Activated CD4-positive, alpha-beta T cell treated with anti-CD3 and anti-CD28 coated beads, Interleukin-2, amount 10 ng/mL, durations not matched to agents 24 days and 14 days (primary cell): ENCODE measurements at regions not wholly inside any gene's neighbourhood (a gene's known extent, or its start where the extent isn't known, plus 50 kb on each side); places are given as distances from the start of the nearest gene placed in this dataset.

Experiments
- DNase-seq: peaks from one replicate; pipeline ENCODE4 v3.0.0; 2022
- H3K27ac Mint-ChIP-seq: one replicate; pipeline ENCODE4 v1.8.0; 2022; ENCODE audit warnings: mild to moderate bottlenecking, mixed read lengths
- H3K27me3 Mint-ChIP-seq: one replicate; pipeline ENCODE4 v1.8.0; 2022; ENCODE audit warnings: mixed read lengths
- H3K36me3 Mint-ChIP-seq: one replicate; pipeline ENCODE4 v1.8.0; 2022; ENCODE audit warnings: low read depth, mild to moderate bottlenecking, mixed read lengths
- H3K4me1 Mint-ChIP-seq: one replicate; pipeline ENCODE4 v1.8.0; 2021; ENCODE audit warnings: mixed read lengths
- H3K4me3 Mint-ChIP-seq: one replicate; pipeline ENCODE4 v1.8.0; 2022; ENCODE audit warnings: mild to moderate bottlenecking, moderate library complexity, mixed read lengths
- H3K9me3 Mint-ChIP-seq: one replicate; pipeline ENCODE4 v1.8.0; 2021; ENCODE audit warnings: mixed read lengths
- intact Hi-C: fragments of 100-400 bp; cut with micrococcal nuclease; formaldehyde crosslinking; loops from one replicate; pipeline ENCODE4 v1.15.1; 2023

DNA sequence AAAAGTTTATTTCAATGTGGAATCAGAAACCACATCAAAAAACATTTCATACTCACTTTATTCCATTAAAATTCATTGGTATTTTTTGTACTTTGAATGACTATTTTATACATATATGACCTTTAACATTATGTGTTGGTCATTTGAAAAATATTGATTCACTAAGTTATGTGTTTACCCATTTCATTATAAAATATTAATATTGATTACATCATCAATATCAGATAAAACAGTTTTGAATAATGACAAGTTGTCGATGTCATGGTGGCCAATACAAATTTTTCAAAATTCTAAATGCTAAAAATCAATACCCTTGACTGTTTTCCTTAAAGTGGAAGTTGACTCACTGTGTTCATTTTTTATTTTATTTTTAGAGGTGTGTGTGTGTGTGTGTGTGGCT, 239.7 kb upstream of the ROBO1 start:
- Mint-ChIP-seq H3K27me3 (no peaks in the 10 kb centered on the region), H3K36me3 (no peaks in the 10 kb centered on the region)

DNA sequence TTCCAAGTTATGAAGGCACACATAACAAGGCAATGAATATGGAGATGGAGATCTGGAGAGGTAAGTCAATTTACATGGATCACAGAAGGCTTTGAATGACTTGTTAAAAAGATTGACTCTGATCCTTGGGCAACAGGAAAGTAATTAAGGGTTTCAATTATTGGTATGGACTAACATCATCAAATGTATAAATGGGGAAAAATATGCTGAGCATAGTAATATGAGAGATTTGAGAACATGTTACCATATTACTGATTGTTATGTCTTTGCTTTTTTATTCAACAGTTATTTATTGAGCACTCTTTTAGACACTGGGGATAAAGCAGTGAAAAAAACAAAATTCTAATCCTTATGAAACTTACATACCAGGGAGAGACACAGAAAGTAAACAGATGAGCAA, 238.5 kb upstream of the ROBO1 start:
- Mint-ChIP-seq H3K4me3 (no peak overlapping the region), H3K27ac (no peak overlapping the region), H3K27me3 (no peaks in the 10 kb centered on the region), H3K36me3 (no peaks in the 10 kb centered on the region), H3K9me3 (no peaks in the 10 kb centered on the region), H3K4me1 (no peaks in the 10 kb centered on the region)
- intact Hi-C loops: no loop called here
- no peak for DNase-seq

More for the DNA sequence above, 239.7 kb upstream of the ROBO1 start:
- no peak overlapping the region for H3K27ac Mint-ChIP-seq
- no peak overlapping the region for H3K4me3 Mint-ChIP-seq
- H3K9me3 Mint-ChIP-seq: no peaks in the 10 kb centered on the region
- intact Hi-C loops: no loop called here
- H3K4me1 Mint-ChIP-seq: no peaks in the 10 kb centered on the region
- DNase-seq: no peak

DNA sequence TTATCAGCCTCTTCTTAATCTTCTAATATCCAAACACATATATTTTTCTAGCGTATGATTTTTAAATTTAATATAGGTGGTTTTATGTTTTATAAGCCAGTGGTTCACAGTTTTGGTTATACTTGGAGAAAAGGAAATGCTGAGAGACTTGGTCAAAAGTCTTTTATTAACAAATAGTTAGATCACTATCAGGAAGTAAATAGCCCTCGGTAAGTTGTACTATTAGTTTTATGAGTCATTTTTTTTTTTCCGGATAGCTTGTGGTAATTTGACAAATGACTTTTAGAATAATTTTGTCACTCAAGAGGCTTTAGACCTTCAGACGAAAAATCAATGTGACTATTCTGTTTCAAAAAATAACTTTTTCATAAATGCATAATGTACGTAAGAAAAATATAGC, 232.2 kb upstream of the ROBO1 start:
- H3K4me1 Mint-ChIP-seq: no peaks in the 10 kb centered on the region
- H3K9me3 Mint-ChIP-seq: no peaks in the 10 kb centered on the region
- no peaks in the 10 kb centered on the region for H3K36me3 Mint-ChIP-seq

DNA sequence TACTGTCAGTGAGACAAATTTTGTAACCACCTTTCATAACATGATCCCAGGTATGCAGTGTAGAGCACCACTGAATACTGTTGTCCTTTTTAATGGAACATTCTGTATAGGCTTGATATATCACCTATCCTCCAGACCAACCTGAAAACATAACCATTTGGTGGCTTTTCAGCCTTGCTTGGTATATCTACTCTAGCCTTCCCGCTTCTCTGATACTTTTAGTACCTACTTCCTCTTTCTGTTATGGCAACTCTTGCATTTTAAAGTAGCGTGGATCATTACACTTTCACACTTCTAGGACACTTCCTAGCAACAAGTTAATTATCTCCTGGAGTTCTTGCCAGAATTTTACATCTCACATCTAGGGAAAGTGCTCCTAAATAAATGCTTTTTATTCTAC, 226.6 kb upstream of the ROBO1 start:
- no peaks in the 10 kb centered on the region for H3K4me1 Mint-ChIP-seq
- H3K27me3 Mint-ChIP-seq: no peaks in the 10 kb centered on the region
- intact Hi-C loops: no loop called here
- DNase-seq: no peak
- peaks cover 6% of the 10 kb centered on the region for H3K9me3 Mint-ChIP-seq
- no peak overlapping the region for H3K4me3 Mint-ChIP-seq
- H3K27ac Mint-ChIP-seq: no peak overlapping the region
- H3K36me3 Mint-ChIP-seq: no peaks in the 10 kb centered on the region

More for the DNA sequence above, 232.2 kb upstream of the ROBO1 start:
- H3K4me3 Mint-ChIP-seq: no peak overlapping the region
- intact Hi-C loops: no loop called here
- no peak for DNase-seq
- no peak overlapping the region for H3K27ac Mint-ChIP-seq
- H3K27me3 Mint-ChIP-seq: no peaks in the 10 kb centered on the region

DNA sequence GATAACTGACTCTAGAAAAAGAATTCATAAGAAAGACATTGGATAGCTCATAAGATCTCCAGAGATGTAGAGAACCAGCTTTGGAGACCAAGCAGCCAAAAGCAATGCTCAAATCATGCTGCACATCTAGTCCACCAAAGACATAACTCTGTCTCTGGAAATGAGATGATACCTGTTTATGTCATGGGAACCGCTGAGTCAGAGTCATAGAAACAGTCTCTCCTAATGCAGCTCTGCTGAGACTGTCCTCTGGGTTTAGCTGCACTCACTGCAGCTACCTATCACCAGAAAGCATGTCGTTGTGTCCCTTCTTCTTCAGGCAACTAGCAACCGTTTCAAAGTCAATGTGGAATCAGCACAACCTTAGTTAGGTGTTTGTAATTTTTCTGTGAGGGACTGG, 218.5 kb upstream of the ROBO1 start:
- Mint-ChIP-seq H3K27me3 (no peaks in the 10 kb centered on the region), H3K4me1 (no peaks in the 10 kb centered on the region), H3K27ac (no peak overlapping the region), H3K4me3 (no peak overlapping the region), H3K36me3 (no peaks in the 10 kb centered on the region), H3K9me3 (peaks cover 9% of the 10 kb centered on the region)
- no peak for DNase-seq
- intact Hi-C loops: no loop called here

DNA sequence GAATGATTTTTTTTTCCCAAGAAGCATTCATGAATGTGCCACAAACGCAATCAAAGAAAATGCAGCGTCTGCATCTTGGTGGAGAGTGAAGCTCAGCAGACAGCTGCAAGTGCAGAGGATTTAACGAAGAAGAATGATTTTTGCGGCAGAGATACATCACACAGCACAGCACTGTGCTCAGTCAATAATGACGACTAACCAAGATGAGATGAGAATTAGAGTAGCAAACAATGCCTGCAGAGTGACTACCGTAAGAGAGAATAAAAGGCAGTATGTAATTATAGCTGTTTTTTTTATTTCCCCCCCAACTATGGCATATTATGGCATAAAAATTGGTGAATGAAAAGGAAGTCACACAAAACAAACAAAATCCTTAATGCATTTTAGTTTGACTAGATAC, 218.0 kb upstream of the ROBO1 start:
- Mint-ChIP-seq H3K9me3 (peaks cover 9% of the 10 kb centered on the region), H3K4me1 (no peaks in the 10 kb centered on the region)

DNA sequence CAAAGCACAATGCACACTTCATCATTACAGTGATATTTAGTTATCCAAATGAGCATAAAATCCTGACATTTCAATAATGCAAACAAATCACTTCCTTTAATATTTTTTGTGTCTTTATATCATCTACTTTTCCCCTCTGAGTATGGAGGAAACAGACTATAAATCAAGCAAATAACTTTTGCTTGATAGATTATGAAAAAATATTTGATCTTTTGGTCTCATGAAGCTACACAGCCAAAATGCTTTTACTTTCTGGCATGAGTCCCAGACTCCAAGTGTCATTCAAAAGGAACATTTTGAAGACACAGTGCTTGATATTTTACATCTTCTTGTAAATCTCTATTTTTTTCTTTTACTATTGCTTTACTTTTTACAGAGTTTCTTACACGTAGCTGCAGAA, 215.3 kb upstream of the ROBO1 start:
- no peaks in the 10 kb centered on the region for H3K27me3 Mint-ChIP-seq
- H3K27ac Mint-ChIP-seq: no peak overlapping the region
- intact Hi-C loops: no loop called here
- no peaks in the 10 kb centered on the region for H3K4me1 Mint-ChIP-seq
- no peaks in the 10 kb centered on the region for H3K36me3 Mint-ChIP-seq
- DNase-seq: no peak
- peaks cover 9% of the 10 kb centered on the region for H3K9me3 Mint-ChIP-seq
- no peak overlapping the region for H3K4me3 Mint-ChIP-seq

More for the DNA sequence above, 218.0 kb upstream of the ROBO1 start:
- no peak overlapping the region for H3K27ac Mint-ChIP-seq
- H3K27me3 Mint-ChIP-seq: no peaks in the 10 kb centered on the region
- DNase-seq: no peak
- no peak overlapping the region for H3K4me3 Mint-ChIP-seq
- intact Hi-C loops: no loop called here
- H3K36me3 Mint-ChIP-seq: no peaks in the 10 kb centered on the region

DNA sequence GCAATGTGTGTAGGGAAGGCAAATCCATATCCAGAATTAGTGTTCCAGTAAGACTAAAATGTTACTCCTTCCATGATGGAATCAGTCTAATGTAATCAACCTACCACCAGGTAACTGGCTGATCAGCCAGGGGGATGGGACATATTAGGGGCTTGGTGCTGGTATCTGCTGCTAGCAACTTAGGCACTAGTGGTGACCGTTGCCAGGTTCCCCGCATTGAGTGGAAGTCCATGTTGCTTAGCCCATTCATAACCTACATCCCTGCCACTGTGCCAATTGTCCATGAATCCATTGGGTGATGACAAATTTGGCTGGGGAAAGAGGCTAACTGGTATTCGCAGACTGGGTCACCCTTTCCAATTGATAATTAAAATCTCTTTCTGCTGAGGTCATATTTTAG, 212.2 kb upstream of the ROBO1 start:
- H3K4me1 Mint-ChIP-seq: no peaks in the 10 kb centered on the region
- H3K36me3 Mint-ChIP-seq: no peaks in the 10 kb centered on the region
- peaks cover 4% of the 10 kb centered on the region for H3K9me3 Mint-ChIP-seq
- intact Hi-C loops: no loop called here
- H3K27ac Mint-ChIP-seq: no peak overlapping the region
- no peak for DNase-seq
- H3K27me3 Mint-ChIP-seq: no peaks in the 10 kb centered on the region
- no peak overlapping the region for H3K4me3 Mint-ChIP-seq

DNA sequence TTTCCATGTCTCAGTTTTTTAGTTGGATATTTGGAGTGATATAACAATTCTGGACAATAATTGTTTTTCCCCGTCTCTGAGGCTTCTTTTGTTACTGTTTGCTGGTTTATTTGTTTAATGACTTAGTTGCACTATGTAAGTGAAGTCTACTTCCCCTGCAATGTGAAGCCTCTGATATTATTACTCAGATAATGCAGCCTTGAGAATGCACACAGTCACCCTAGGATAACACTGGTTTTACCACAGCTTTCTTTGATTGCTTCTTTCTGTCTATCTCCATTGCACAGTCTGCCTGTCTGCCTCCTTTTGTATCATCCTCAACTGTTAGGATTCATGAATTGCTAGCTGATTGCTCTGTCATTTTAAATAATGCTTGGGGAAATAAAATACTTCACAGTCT, 208.7 kb upstream of the ROBO1 start:
- no peaks in the 10 kb centered on the region for H3K36me3 Mint-ChIP-seq

DNA sequence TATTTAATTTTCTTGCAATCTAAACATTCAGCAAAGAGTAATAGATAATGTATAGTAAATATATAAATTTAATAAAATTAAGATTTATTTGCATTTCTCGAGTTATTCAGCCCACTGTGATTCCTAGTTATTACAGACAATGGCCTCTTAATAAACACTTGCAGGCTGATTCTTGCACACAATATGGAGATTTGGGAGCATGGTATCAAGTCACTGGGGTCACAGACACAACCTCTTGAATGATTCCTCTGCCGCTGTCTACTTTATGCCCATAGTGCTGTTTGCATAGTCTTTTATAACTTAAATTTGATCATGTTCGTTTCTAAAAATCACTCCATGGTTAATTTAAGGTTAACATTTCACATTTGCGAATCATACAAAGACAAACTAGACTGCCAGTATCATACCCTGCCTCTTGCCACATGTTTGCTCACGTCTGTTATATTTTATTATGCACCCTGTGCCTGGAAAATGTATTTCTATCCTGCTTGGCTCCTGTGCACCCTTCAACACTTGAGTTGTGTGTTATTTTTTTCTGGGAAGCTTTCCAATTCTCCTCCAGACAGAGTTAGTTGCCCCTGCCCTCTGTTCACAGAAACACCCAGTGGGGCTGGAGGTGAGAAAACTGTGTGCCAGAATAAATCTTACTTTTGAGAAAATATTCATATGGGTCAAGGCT, 206.3 kb upstream of the ROBO1 start:
- no peaks in the 10 kb centered on the region for H3K4me1 Mint-ChIP-seq

More for the DNA sequence above, 208.7 kb upstream of the ROBO1 start:
- H3K9me3 Mint-ChIP-seq: peaks cover 4% of the 10 kb centered on the region
- DNase-seq: no peak
- no peak overlapping the region for H3K27ac Mint-ChIP-seq
- no peaks in the 10 kb centered on the region for H3K4me1 Mint-ChIP-seq
- intact Hi-C loops: no loop called here
- no peak overlapping the region for H3K4me3 Mint-ChIP-seq
- H3K27me3 Mint-ChIP-seq: no peaks in the 10 kb centered on the region

DNA sequence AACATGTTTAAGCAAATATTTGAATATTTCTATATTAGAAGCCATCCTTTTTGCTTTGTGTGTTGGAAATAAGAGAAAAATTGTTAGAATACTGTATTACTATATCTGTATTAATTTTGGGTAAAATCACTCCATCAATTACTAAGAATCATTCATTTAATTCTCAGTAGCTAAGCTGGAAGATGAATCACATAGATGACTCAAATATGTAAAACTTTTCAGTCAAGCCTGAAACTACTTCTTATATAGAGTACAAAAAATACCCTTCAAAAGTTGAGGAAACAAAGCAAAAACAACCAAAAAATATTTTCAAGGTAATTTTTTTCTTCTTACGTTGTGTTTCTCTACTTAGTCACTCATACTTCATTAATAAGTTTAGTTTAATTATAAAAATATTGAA, 205.7 kb upstream of the ROBO1 start:
- Mint-ChIP-seq H3K4me3 (no peak overlapping the region), H3K4me1 (no peaks in the 10 kb centered on the region), H3K36me3 (no peaks in the 10 kb centered on the region), H3K27ac (no peak overlapping the region), H3K27me3 (no peaks in the 10 kb centered on the region), H3K9me3 (no peaks in the 10 kb centered on the region)
- no peak for DNase-seq
- intact Hi-C loops: no loop called here

More for the DNA sequence above, 206.3 kb upstream of the ROBO1 start:
- no peaks in the 10 kb centered on the region for H3K27me3 Mint-ChIP-seq
- H3K4me3 Mint-ChIP-seq: no peak overlapping the region
- intact Hi-C loops: no loop called here
- H3K27ac Mint-ChIP-seq: no peak overlapping the region
- H3K36me3 Mint-ChIP-seq: no peaks in the 10 kb centered on the region
- DNase-seq: no peak
- peaks cover 2% of the 10 kb centered on the region for H3K9me3 Mint-ChIP-seq

DNA sequence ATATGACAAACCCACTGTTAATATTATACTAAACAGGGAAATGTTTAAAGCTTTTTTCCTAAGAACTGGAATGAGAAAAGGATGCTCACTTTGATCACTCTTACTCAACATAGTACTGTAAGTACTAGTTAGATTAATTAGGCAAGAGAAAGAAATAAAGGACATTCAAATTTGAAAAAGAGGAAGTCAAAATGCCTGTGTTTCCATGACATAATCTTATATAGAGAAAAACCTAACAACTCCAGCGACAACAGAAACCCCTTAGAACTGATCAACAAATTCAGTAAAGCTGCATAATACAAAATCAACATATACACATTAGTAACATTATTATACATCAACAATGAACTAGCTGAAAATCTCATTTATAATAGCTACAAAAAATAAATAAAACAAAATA, 200.6 kb upstream of the ROBO1 start:
- no peaks in the 10 kb centered on the region for H3K27me3 Mint-ChIP-seq
- no peaks in the 10 kb centered on the region for H3K36me3 Mint-ChIP-seq
- H3K9me3 Mint-ChIP-seq: no peaks in the 10 kb centered on the region
- no peak overlapping the region for H3K27ac Mint-ChIP-seq
- intact Hi-C loops: no loop called here
- H3K4me3 Mint-ChIP-seq: no peak overlapping the region
- no peak for DNase-seq
- H3K4me1 Mint-ChIP-seq: no peaks in the 10 kb centered on the region

DNA sequence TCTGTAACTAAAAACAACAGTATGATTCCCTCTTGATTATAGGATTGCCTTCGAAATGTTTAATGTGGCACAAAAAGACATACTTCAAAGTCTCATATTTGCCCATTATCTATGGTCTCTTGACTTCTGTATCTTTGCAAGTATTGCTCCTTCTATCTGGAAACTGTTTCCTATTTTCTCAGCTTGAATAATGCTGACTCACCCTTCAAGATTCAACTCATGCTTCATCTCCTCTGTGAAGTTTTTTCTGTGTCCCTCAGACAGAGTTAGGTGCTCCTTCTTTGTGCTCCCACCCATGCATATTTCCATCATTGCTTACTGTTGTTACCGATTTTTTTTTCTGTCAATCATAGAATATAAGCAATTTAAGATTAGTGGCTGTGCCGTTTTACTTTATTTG, 192.8 kb upstream of the ROBO1 start:
- Mint-ChIP-seq H3K27ac (no peak overlapping the region), H3K9me3 (peaks cover 6% of the 10 kb centered on the region), H3K4me3 (no peak overlapping the region), H3K4me1 (no peaks in the 10 kb centered on the region), H3K27me3 (no peaks in the 10 kb centered on the region), H3K36me3 (no peaks in the 10 kb centered on the region)
- DNase-seq: no peak
- intact Hi-C loops: no loop called here

DNA sequence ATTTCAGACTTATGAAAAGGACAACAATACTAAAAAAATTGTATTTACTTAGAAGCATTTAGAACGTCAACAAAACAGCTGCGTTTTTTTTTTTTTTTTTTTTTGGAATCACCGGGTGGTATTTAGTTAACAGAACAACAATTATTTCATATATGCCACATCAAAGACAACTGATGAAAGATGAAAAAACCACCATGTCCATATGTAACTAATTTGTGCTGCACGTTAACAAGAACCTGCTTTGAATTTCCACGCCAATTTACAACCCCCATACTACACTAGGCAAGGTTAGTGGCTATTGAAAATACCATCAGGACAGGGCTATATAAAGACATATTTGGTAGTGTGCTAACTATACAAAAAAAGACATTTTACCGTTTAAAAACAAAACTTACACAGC, 189.3 kb upstream of the ROBO1 start:
- Mint-ChIP-seq H3K4me3 (no peak overlapping the region), H3K27me3 (no peaks in the 10 kb centered on the region), H3K9me3 (peaks cover 6% of the 10 kb centered on the region), H3K36me3 (no peaks in the 10 kb centered on the region), H3K4me1 (no peaks in the 10 kb centered on the region), H3K27ac (no peak overlapping the region)
- DNase-seq: no peak
- intact Hi-C loops: no loop called here

DNA sequence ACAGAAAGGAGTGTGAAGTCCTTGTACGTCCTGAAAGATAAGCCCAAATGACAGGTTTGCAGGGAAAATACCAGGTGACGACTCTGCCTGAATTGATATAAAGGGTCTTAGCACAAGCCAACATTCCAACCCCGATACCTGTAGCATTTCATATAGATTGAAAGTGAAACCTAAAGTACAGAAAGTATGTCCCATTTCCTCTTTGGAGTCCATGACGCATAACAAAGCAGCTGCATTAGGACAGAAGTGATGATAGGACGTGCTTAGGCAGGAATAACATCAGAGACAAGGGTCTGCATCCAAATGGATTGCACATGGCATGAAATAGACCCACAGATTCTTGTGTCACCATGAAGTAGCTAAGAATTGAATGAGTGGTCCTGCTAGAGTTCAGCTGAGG, 187.0 kb upstream of the ROBO1 start:
- no peaks in the 10 kb centered on the region for H3K36me3 Mint-ChIP-seq
- intact Hi-C loops: no loop called here
- DNase-seq: no peak
- H3K27me3 Mint-ChIP-seq: no peaks in the 10 kb centered on the region
- peaks cover 9% of the 10 kb centered on the region for H3K9me3 Mint-ChIP-seq
- H3K4me3 Mint-ChIP-seq: no peak overlapping the region
- no peak overlapping the region for H3K27ac Mint-ChIP-seq
- H3K4me1 Mint-ChIP-seq: no peaks in the 10 kb centered on the region
